Adipocyte (in vitro differentiated cells): ENCODE measurements at regions not wholly inside any gene's neighbourhood (a gene's known extent, or its start where the extent isn't known, plus 50 kb on each side); places are given as distances from the start of the nearest gene placed in this dataset.

ENCODE experiments used
- DNase-seq: peaks from one replicate; pipeline ENCODE4 v3.0.0-alpha.2; 2015; ENCODE audit warnings: low read depth
- H3K27me3 ChIP-seq: replicated peaks from 2 replicates; pipeline ENCODE4 v1.7.0; 2013; ENCODE audit warnings: mild to moderate bottlenecking, low read length, moderate library complexity; ENCODE audit not compliant: control insufficient read depth, insufficient read depth
- H3K36me3 ChIP-seq: 2 replicates; pipeline ENCODE4 v1.7.0; 2013; ENCODE audit warnings: low read length, mild to moderate bottlenecking, moderate library complexity; ENCODE audit not compliant: control insufficient read depth, insufficient read depth, severe bottlenecking
- H3K4me1 ChIP-seq: 2 replicates; pipeline ENCODE4 v1.7.0; 2013; ENCODE audit warnings: mild to moderate bottlenecking, low read length, moderate library complexity; ENCODE audit not compliant: control insufficient read depth, insufficient read depth
- H3K4me3 ChIP-seq: 2 replicates; pipeline ENCODE4 v1.7.0; 2013; ENCODE audit warnings: mild to moderate bottlenecking, low read length, moderate library complexity
- H3K9ac ChIP-seq: 2 replicates; pipeline ENCODE4 v1.7.0; 2013; ENCODE audit warnings: mild to moderate bottlenecking, low read length, moderate library complexity
- H3K9me3 ChIP-seq: 2 replicates; pipeline ENCODE4 v1.7.0; 2013; ENCODE audit warnings: mild to moderate bottlenecking, low read length, moderate library complexity; ENCODE audit not compliant: control insufficient read depth

DNA sequence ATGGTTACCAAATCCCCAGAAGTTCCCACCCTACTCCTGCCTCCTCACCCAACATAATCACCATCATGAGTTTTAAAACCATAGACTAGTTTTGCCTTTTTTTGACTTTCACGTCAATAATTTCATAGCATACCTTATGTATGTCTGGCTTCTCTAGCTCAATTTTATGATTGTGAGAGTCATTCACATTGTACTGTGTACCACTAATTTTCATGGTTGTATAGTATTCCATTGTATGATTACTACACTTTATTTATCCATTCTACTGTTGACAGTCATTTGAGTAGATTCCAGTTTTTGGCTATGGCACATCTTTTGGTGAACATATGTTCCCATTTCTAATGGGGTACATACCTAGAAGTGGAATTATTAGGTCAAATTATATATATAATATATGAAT, 195.3 kb upstream of the TCF21 start:
- no peak overlapping the region for H3K4me3 ChIP-seq
- H3K9me3 ChIP-seq = no peaks in the 10 kb centered on the region
- H3K36me3 ChIP-seq = no peaks in the 10 kb centered on the region
- no peak overlapping the region for H3K9ac ChIP-seq
- H3K27me3 ChIP-seq = no peaks in the 10 kb centered on the region
- peaks cover 8% of the 10 kb centered on the region for H3K4me1 ChIP-seq
- DNase-seq = no peak

DNA sequence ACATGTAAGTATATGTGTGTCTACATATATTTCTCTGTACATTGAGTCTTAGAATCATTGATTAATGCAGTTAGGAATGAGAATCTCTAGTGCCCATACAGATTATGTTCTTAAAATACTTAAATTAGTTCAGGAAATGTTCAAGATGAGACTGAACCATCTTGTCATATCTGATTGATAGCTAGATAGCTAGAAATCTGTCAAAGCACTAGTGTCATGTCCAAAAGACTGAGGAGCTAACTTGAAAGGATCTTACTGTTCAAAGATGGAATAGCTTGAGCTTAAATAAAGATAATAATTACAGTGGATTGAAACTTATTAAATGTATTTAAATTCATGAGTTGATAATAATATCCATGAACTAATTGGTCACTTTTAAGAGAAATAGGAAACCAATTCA, 191.7 kb upstream of the TCF21 start:
- peaks cover 32% of the 10 kb centered on the region for H3K4me1 ChIP-seq
- peak overlapping the region; percentile 13 for H3K4me3 ChIP-seq
- H3K36me3 ChIP-seq = no peaks in the 10 kb centered on the region
- no peak for DNase-seq
- peak overlapping the region; percentile 35 for H3K9ac ChIP-seq
- no peaks in the 10 kb centered on the region for H3K9me3 ChIP-seq
- H3K27me3 ChIP-seq = no peaks in the 10 kb centered on the region

DNA sequence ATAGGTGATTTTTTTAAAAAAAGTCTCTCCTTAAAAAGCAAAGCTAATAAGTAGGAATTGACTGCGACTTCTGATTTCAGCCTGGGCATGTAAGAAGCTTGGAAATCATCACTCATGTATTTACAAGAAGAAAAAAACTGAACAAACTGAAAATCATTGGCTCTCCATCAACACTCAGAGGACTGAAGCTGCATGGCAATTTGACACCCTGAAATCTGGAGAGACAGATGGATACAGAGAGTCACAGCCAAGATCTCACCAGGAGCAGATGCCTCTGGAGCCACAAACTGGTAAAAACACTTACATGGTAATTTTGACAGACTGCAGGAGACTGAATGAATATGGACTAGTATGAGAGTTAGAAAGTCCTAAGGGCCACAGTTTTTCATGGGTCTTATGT, 191.2 kb upstream of the TCF21 start:
- Histone ChIP-seq H3K4me1 (peaks cover 35% of the 10 kb centered on the region), H3K36me3 (no peaks in the 10 kb centered on the region), H3K9me3 (no peaks in the 10 kb centered on the region), H3K27me3 (no peaks in the 10 kb centered on the region), H3K4me3 (peak overlapping the region; percentile 13), H3K9ac (peak overlapping the region; percentile 35)
- DNase-seq = peak; percentile 36

DNA sequence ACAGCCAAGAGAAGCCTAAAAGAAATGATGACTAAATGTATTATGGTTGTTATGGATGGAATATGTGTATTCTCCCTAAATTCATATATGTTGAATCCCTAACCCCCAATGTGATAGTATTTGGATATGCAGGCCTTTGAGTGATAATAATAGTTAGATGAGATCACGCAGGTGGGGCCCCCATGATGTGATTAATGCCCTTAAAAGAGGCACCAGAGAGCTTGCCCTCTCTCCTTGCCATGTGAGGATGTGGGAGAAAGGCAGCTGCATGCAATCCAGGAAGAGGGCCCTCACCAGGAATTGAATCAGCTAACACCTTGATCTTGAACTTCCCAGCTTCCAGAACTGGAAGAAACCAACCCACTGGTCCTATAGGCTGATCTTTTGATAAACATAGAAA, 190.6 kb upstream of the TCF21 start:
- H3K9ac ChIP-seq = no peak overlapping the region
- H3K4me3 ChIP-seq = no peak overlapping the region
- no peaks in the 10 kb centered on the region for H3K36me3 ChIP-seq
- H3K27me3 ChIP-seq = no peaks in the 10 kb centered on the region
- H3K9me3 ChIP-seq = no peaks in the 10 kb centered on the region
- DNase-seq = no peak
- peaks cover 35% of the 10 kb centered on the region for H3K4me1 ChIP-seq

DNA sequence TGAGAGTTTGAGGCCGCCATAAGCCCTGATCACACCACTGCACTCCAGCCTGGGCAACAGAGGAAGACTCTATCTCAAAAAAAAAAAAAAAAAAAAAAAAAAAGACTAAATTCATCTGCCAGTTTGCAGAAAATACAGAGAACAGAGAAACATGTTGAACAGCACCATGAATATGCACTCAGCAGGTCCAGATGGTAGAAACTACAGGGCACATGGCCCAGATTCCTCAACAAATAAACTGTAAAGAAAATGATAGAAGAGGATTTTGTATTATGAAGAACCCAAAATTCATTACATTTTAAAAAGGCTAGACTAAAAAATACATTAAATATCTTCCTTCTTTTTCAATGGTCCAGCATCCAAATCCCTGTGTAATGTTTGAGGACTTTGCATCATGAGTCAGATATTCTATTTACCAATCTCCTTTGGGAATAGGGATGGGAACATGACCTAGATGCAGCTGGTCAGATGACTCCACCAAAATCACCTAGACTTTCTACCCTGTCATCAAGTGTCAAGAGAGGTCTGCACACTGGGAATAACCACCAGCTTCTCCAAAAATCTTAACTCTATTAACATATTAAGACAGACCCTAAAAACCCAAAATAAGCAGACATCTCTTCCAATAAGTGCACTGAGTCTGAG, 189.1 kb upstream of the TCF21 start:
- no peak overlapping the region for H3K9ac ChIP-seq
- no peak for DNase-seq
- no peak overlapping the region for H3K4me3 ChIP-seq
- peaks cover 47% of the 10 kb centered on the region for H3K4me1 ChIP-seq
- no peaks in the 10 kb centered on the region for H3K36me3 ChIP-seq
- no peaks in the 10 kb centered on the region for H3K27me3 ChIP-seq
- no peaks in the 10 kb centered on the region for H3K9me3 ChIP-seq

DNA sequence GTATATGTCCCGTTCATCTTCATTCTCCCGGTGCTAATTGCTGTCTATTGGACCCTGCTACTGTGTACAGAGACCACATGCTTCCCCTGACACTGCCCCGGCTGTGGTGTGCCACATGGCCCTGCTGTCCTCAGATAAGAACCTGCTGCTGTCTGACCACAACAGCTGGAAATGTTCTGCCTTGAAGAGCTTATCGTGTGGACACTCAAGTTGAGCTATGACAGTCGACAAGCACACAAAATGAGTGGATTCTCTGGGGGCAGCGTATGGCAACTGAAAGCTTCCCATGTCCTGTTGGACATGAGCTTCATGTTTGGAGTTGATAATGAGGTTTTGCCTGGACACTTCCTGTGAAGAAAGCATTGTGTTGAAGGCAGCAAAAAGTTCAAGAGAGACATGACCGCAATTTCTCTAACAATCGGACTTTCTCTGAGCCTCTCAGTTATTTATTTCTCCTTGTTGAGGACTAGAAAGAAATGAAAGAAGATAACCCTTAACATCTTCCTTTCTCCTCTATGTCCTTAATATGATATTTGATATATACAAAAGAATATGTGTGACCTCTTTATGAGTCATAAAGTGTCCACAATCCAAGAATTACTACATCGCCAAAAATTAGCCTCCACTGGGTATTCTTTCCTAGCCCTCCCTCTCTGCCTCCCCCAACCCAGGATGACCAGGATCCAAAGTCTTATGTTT, 187.1 kb upstream of the TCF21 start:
- Histone ChIP-seq H3K4me3 (peak overlapping the region; percentile 1), H3K27me3 (no peaks in the 10 kb centered on the region), H3K9ac (peak overlapping the region; percentile 43), H3K9me3 (no peaks in the 10 kb centered on the region), H3K36me3 (no peaks in the 10 kb centered on the region), H3K4me1 (peaks cover 65% of the 10 kb centered on the region)
- peak; percentile 49 for DNase-seq

DNA sequence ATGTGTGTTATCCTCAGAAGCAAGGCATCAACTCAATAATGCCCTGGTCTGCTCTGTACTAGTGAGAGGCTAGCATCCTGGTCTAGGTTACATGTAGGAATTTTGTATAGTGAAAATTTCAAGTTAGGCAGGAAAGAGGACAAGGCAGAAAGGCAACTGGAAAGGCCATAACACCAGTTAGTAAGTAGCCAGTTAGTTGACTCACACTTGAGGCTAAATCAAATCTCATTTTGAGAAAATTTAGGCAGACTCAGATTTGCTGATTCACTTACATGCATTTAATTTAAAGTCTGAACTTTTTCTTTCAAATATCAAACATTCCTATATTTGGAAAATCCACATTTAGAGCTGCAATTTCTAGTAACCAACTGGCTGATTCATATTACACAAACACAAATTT, 184.5 kb upstream of the TCF21 start:
- peak overlapping the region; percentile 79 for H3K9ac ChIP-seq
- H3K4me1 ChIP-seq = peaks cover 68% of the 10 kb centered on the region
- H3K27me3 ChIP-seq = no peaks in the 10 kb centered on the region
- no peak overlapping the region for H3K4me3 ChIP-seq
- no peaks in the 10 kb centered on the region for H3K9me3 ChIP-seq
- peak; percentile 27 for DNase-seq
- H3K36me3 ChIP-seq = no peaks in the 10 kb centered on the region

DNA sequence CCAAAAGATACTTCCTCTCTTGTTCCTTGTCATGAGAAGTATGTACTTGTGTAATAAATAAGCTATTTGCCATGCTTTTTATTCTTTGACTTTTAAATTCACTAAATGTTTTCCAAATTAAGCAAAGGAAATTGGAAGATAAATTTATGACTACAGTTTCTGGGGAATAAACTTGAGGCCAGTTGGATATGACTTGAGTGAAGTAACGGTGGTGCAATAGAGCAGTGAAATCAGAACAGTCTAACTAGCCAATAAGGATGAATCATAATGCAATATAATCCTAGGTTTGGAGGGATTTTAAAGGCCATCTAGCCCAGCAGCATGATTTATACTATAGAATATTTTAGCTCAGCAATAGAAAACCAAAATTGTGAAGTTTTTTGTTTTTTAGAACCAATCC, 183.8 kb upstream of the TCF21 start:
- Histone ChIP-seq H3K9ac (peak overlapping the region; percentile 79), H3K36me3 (no peaks in the 10 kb centered on the region), H3K9me3 (no peaks in the 10 kb centered on the region), H3K4me1 (peaks cover 61% of the 10 kb centered on the region), H3K4me3 (no peak overlapping the region), H3K27me3 (no peaks in the 10 kb centered on the region)
- DNase-seq = peak; percentile 91

DNA sequence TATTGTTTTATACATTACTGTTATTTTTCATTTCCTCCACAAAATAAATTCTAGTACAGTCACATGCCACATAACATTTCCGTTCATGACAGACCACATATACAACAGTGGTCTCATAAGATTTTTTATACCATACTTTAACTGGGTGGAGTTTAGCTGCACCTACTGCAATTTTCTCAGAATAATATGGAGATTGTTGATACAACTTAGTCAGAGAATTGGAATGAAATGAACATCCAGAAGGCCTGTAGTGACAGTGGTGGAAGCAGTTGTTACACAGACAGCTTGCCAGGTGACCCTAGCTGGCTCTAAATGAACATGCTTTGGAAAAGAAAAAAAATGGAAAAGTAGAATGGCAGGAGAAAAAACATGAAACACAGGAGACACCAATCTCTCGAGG, 183.2 kb upstream of the TCF21 start:
- no peaks in the 10 kb centered on the region for H3K27me3 ChIP-seq
- DNase-seq = peak; percentile 61
- peak overlapping the region; percentile 64 for H3K9ac ChIP-seq
- H3K9me3 ChIP-seq = no peaks in the 10 kb centered on the region
- H3K4me1 ChIP-seq = peaks cover 58% of the 10 kb centered on the region
- H3K36me3 ChIP-seq = no peaks in the 10 kb centered on the region
- no peak overlapping the region for H3K4me3 ChIP-seq

DNA sequence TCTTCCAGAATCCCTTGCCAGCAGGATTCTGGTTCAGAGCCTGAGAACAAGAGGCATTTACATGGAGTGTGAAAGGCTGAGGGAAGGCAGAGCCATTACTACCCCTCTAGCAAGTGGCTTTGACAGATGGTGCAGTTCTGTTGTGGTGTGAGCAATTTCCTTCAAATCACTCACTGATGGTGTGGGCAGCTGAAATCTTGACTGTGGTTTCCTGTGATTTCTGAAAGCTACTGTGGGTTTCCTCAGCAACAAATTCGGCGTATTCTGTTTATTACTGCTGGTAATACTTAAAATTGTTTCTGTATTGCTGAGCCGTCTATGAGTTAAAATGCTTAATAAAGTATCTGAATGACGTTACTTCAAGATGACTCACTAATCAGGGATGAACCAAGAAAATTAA, 181.5 kb upstream of the TCF21 start:
- no peaks in the 10 kb centered on the region for H3K27me3 ChIP-seq
- DNase-seq = peak; percentile 54
- H3K36me3 ChIP-seq = no peaks in the 10 kb centered on the region
- H3K4me1 ChIP-seq = peaks cover 43% of the 10 kb centered on the region
- H3K4me3 ChIP-seq = no peak overlapping the region
- H3K9me3 ChIP-seq = no peaks in the 10 kb centered on the region
- H3K9ac ChIP-seq = peak overlapping the region; percentile 4

DNA sequence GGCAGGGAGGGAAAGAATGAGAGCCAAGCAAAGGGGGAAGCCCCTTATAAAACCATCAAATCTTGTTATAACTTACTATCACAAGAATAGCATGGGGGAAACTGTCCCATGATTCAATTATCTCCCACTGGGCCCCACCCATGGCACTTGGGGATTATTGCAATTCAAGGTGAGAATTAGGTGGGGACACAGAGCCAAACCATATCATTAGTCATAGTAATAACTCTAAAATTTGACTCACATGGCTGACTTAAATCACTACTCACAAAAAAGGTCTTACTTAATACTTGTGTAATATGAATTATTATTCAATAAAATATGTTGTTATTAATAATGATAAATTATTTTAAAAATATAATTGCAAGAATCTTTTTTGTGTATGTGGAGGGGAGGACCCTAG, 178.1 kb upstream of the TCF21 start:
- Histone ChIP-seq H3K36me3 (no peaks in the 10 kb centered on the region), H3K4me3 (no peak overlapping the region), H3K4me1 (peaks cover 22% of the 10 kb centered on the region), H3K27me3 (no peaks in the 10 kb centered on the region), H3K9me3 (no peaks in the 10 kb centered on the region), H3K9ac (no peak overlapping the region)
- DNase-seq = no peak

DNA sequence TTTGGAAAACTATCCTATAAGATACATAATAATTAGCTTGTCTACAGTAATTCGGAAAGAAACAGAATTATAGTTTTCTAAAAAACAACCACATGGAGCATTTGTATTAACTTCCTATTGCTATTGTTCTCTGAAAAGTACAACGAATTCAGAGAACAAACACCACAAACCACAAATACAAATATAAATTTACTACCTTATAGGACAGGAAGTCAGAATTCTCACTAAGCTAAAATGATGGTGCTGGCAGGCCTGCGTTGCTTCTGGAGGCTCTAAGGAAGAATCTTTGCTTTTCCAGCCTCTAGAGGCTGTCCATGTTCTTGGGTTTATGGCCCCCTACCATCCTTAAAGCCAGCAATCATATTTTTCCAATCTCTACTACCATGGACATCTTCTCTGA, 173.6 kb upstream of the TCF21 start:
- no peak overlapping the region for H3K9ac ChIP-seq
- no peaks in the 10 kb centered on the region for H3K27me3 ChIP-seq
- no peak for DNase-seq
- no peaks in the 10 kb centered on the region for H3K36me3 ChIP-seq
- no peaks in the 10 kb centered on the region for H3K4me1 ChIP-seq
- H3K9me3 ChIP-seq = no peaks in the 10 kb centered on the region
- H3K4me3 ChIP-seq = no peak overlapping the region
